GM11168 (cell line): ENCODE measurements at regions not wholly inside any gene's neighbourhood (a gene's known extent, or its start where the extent isn't known, plus 50 kb on each side); places are given as distances from the start of the nearest gene placed in this dataset.

Source experiments
- in situ Hi-C: fragments of 300-500 bp; cut with MboI; formaldehyde crosslinking; loops from one replicate; pipeline ENCODE4 v1.12.0; 2022; ENCODE audit warnings: low sequenced_read_pairs; ENCODE audit not compliant: unreplicated experiment

DNA sequence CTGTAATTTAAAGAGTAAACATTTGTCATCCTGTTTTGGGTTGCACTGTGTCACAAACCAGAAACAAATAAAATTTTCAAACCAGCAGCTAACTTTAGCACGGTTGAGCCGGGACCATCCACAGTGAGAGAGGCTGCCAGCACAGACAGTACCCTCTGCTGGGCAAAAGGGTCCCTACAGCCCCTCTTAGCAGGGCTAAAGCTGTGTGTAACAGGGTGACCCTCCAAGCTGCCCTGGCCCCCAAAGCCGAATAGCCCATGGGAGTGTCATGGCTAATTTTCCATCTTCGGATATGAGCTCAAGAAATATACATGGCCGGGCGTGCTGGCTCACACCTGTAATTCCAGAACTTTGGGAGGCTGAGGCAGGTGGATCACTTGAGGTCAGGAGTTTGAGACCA is 157.1 kb upstream of the GRIN2B start:
- in situ Hi-C loops = no loop called here

- in situ Hi-C loops = no loop called here
These were observed 167.3 kb upstream of the GRIN2B start for GRCh38 chr12:14148489-14149270.

DNA sequence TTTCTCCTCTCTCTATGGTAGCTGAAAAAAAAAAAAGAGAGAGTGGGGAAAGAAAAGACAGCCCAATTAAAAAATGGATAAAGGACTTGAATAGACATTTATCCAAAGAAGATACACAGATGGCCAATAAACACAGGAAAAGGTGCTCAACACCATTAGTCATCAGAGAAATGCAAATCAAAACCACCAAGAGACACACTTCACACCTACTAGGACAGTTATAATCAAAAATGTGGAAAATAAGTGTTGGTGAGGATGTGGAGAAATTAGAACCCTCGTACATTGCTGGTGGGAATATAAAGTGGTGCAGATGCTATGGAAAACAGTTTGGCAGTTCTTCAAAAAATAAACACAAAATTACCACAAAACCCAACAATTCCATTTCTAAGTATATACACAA is 172.4 kb upstream of the GRIN2B start:
- in situ Hi-C loops = no loop called here

DNA sequence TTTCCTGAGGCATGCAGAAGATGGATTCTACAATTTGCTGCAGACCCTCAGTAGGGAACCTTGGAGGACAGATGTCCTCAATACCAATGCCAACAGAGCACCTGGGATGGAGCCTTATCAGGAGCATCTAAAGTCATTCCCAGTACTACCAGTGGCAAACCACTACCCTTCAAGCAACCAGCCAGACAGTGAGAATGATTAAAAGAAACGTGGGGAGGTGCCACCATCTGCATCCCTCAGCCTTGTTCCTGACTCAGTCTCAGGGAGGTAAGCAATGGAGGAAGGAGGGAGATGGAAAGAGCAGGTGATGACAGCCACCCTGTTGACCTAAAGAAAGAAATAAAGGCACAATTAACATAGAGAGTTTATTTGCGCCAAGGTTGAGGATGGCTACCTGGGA is 175.2 kb upstream of the GRIN2B start:
- in situ Hi-C loops = no loop called here

DNA sequence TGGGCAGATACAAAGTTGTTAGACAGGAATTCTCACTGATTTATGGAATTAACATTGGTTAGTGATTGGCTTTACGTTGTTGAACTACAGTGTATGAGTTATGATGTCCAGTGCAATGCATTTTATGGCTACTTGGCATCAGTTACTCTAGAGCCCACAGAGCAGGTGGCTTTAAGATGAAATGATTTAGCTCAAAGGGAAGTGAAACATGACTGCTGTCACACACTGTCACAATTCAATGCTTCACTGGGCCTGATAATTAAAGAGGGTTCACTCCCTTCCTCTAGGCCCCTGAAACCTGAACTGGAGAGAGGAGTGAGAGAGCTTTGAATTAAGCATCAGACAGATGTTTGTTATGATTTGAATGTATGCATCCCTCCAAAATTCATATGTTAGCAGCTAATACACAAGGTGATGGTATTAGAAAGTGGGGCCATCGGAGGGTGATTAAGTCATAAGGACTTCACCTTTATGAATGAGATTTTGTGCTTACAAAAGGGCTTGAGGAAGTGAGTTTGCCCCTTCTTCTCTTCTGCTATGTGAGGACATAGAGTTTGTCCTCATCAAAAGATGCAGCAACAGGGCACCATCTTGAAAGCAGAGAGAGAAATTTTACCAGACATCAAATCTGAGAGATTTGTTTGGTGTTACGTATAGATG is 175.8 kb upstream of the GRIN2B start:
- in situ Hi-C loops = no loop called here

DNA sequence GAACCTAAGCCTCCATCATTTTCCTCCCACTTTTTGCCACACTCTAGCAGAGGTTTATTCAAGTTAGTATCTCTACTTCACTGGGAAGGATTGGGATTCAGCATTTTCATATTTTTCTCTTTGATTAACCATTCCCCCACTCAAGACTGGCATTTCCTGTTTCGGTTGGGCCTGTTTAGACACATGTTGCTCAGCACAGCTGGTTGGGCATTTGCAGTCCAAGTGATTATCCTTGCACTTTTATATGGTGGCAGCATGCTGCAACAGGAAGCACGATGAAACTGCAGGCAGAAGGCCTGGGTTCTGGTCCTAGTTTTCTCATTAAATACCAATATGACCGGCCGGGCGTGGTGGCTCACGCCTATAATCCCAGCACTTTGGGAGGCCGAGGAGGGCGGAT is 182.9 kb upstream of the GRIN2B start:
- in situ Hi-C loops = loop anchor here (10.0 kb wide), 2 partner anchors 49 to 289 kb away; no protein-coding TSS in a partner anchor

- in situ Hi-C loops = loop anchor here (10.0 kb wide), 2 partner anchors 52 to 292 kb away; no protein-coding TSS in a partner anchor
These were observed 185.7 kb upstream of the GRIN2B start for GRCh38 chr12:14167005-14167628.

GRCh38 chr12:14169281-14169680 is 187.9 kb upstream of the GRIN2B start:
- in situ Hi-C loops = loop anchor here (10.0 kb wide), 2 partner anchors 54 to 294 kb away; no protein-coding TSS in a partner anchor

DNA sequence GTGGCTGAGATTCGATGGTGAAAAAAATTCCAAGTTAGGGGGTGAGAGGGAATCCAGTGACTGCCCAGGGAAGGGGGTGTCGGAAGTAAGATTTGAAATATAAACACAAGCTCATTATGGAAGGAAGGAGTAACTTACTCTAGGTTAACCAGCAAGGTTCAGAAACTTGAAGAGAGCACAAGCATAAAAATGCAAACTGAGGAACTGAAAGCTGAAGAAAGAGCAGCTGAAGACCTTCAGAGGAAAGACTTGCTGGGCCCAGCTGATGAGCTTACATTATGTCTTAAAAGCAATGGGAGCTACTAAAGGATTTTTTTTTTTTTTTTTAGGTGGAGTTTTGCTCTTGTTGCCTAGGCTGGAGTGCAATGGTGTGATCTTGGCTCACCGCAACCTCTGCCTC is 189.7 kb upstream of the GRIN2B start:
- in situ Hi-C loops = no loop called here

DNA sequence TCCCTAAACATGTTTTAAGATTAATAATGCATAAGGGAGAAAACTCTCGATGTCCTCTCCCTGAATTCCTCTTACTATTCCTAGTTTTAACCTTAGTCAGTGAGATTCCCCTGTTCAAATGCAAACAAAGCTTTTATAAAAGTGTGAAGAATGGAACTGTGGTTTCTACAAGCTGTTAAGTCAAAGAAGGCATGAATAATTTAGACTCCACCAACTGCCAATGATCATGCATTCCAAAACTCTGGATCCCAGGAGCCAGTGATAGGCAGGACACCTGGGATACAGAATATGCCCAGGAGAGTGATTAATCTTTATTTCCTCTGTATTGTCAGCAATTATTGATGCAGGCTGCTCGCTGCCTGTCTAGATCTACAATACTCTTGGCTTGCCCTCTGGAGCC is 190.3 kb upstream of the ATF7IP start:
- in situ Hi-C loops = no loop called here

GRCh38 chr12:14185427-14186192 is 179.9 kb upstream of the ATF7IP start:
- in situ Hi-C loops = no loop called here

GRCh38 chr12:14186193-14186502 is 179.3 kb upstream of the ATF7IP start:
- in situ Hi-C loops = no loop called here

DNA sequence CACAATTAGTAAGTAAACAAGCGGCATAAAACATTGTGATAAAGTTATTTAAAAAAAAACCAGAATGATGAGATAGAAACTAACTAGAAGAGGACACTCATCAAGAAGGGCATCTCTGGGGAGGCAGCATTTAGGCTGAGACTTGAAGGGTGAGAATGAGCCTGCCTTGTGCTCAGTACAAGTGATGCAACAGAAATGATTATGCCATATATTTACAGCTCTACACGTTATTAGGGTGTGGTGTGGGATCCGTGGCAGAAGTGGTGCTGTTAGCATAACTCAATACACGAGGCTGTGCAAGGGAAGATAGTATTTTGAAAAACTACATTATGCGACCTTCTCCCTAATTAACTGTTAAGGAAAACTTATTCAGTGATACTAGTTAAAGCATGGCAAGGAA is 178.5 kb upstream of the ATF7IP start:
- in situ Hi-C loops = no loop called here

DNA sequence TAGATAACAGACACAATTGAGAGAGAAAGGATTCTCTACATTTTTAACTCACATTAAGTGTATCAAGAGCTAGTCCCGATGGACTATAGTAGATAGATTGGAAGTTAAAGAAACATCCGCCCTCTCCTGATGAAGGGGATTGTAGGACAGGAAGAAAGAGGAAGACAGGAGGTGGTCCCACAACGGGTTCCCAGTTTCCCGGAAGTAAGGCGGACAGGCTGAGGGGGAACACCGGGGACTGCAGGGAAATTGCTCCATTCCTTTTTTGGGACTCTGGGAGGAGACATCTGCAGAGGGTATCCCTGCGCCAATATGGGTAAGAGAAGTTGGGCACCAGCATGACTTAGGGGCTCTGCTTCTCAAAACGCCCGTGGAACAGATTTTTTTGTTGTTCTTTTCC is 177.5 kb upstream of the ATF7IP start:
- in situ Hi-C loops = no loop called here

- in situ Hi-C loops = no loop called here
These were observed 176.7 kb upstream of the ATF7IP start for GRCh38 chr12:14188744-14189143.

GRCh38 chr12:14190694-14191093 is 174.8 kb upstream of the ATF7IP start:
- in situ Hi-C loops = no loop called here

GRCh38 chr12:14191612-14192011 is 173.9 kb upstream of the ATF7IP start:
- in situ Hi-C loops = no loop called here

- in situ Hi-C loops = no loop called here
These were observed 171.8 kb upstream of the ATF7IP start for GRCh38 chr12:14193639-14194038.

DNA sequence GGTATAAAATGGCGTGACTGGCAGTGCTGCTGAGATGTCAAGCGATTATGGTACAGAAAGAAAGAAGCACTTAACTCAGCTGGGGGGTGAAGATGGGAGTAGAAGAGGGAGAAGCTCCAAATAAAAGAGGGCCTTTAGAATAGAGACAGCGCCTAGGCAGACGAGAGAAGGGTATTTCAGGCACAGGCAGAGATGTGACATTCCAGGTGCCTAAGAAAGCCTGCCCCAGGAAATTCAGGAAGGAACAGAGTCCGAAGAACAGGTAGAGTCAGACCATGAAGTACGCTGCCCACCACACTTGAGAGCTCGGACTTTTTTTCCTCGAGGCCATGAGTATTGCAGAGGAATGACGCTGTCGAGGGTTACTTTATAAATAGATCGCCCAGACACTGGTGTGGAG is 170.9 kb upstream of the ATF7IP start:
- in situ Hi-C loops = no loop called here

GRCh38 chr12:14199455-14200198 is 165.9 kb upstream of the ATF7IP start:
- in situ Hi-C loops = no loop called here
